LNCaP clone FGC (cell line): ENCODE measurements at regions not wholly inside any gene's neighbourhood (a gene's known extent, or its start where the extent isn't known, plus 50 kb on each side); places are given as distances from the start of the nearest gene placed in this dataset.

ENCODE experiments used
- DNase-seq: peaks from one replicate; pipeline ENCODE4 v3.0.0-alpha.2; 2011; ENCODE audit warnings: low read depth
- H3K4me3 ChIP-seq: 2 replicates; pipeline ENCODE4 v1.5.1; 2011; ENCODE audit warnings: mild to moderate bottlenecking, low read depth, low read length, control low read depth
- TF ChIP-seq, protein P1 (sequence below): IDR thresholded peaks from 2 replicates; pipeline ENCODE4 v1.5.1; 2012; ENCODE audit warnings: mild to moderate bottlenecking; ENCODE audit not compliant: control insufficient read depth, insufficient read depth; ENCODE audit errors: extremely low read depth

DNA sequence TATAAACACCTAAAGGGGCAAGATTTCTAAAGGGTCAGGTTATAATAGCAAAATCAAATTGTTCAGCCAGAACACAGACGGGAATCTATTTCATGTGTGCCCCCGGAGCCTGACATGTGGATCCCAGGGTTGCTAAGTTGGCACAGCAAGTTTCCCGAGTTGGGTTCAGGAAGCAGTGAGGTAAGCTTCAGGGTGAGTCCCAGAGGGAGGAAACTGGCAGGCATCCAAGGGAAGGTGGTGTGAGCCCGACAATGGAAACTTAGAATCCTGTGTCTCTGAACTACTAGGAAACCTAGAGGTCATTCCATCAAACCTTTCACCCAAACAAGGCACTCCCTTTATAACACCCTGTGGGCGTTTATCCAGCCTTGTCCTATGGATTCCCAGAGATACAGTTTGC, 98.4 kb downstream of the ADRB2 start:
- no peak for DNase-seq
- no peak overlapping the region for H3K4me3 ChIP-seq
- TF ChIP-seq, protein P1, sequence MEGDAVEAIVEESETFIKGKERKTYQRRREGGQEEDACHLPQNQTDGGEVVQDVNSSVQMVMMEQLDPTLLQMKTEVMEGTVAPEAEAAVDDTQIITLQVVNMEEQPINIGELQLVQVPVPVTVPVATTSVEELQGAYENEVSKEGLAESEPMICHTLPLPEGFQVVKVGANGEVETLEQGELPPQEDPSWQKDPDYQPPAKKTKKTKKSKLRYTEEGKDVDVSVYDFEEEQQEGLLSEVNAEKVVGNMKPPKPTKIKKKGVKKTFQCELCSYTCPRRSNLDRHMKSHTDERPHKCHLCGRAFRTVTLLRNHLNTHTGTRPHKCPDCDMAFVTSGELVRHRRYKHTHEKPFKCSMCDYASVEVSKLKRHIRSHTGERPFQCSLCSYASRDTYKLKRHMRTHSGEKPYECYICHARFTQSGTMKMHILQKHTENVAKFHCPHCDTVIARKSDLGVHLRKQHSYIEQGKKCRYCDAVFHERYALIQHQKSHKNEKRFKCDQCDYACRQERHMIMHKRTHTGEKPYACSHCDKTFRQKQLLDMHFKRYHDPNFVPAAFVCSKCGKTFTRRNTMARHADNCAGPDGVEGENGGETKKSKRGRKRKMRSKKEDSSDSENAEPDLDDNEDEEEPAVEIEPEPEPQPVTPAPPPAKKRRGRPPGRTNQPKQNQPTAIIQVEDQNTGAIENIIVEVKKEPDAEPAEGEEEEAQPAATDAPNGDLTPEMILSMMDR, result no peak

DNA sequence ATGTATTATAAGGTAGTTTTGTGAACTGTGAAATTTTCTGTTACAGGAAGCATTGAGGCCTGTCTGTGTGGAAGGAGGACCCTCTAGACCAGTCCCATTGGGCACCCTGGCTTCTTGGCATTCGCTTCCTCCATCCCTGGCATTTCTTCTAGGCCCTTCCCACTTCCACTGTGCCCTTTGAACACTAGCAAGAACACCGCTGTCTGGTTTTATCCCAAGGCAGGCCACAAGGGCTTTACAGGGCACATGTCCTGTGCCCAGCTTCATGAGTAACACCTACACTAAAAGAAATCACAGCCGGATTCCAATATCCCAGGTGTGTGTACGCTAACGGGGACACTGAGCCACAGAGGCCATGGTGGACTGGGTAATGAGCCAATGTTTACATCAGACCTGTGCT, 99.8 kb downstream of the ADRB2 start:
- no peak for DNase-seq
- TF ChIP-seq, protein P1, result no peak
- no peak overlapping the region for H3K4me3 ChIP-seq

DNA sequence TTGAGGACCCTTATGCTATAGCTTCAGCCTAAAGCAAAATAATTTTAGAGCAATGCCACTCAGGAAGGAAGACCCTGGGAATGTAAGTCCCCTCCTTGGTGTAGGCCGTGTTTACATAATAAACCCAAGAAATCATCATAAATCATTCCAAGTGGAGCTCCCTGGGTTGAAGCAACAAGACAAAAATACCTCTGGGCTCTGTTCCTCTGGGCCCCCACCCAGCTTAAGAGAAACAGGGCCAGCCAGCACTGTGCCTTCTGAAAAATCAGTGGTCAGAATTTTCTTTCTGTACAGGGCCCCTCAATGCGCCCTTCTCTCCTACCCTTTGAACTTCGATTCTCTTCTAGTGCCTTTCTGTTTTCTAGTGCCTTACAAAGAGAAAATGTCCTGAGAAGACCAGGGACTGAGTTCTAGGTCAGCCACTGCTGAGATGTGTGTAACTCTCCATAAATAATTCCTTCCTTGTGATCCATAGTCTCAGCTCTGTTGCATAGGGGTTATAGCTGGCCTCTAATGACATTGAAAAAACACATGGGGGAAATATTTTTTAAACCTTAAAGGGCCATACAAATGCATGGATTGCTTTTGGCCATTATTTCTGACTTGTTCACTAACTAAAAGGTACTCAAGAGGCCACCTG, 101.0 kb downstream of the ADRB2 start:
- TF ChIP-seq, protein P1, result no peak
- H3K4me3 ChIP-seq, result no peak overlapping the region
- no peak for DNase-seq

DNA sequence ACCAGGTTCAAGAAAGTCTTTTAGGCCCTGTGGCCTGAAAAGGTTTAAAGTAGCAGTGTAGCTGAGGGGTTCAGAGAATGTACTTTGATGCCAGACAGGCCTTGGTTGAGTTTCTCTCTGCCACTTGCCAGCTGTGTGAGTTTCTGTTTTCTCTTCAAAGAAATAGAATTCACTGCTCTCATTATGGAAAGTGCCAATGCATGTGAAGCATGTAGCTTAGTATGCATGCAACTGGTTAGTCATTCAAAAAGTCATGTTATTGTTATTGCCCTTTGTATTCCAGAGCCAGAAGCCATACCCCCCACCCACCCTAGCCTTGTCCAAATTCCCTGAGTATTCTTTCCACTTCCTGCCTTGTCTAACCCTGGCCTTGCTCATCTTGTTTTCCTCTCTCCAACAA, 101.7 kb downstream of the ADRB2 start:
- TF ChIP-seq, protein P1, result no peak
- no peak for DNase-seq
- H3K4me3 ChIP-seq, result no peak overlapping the region

DNA sequence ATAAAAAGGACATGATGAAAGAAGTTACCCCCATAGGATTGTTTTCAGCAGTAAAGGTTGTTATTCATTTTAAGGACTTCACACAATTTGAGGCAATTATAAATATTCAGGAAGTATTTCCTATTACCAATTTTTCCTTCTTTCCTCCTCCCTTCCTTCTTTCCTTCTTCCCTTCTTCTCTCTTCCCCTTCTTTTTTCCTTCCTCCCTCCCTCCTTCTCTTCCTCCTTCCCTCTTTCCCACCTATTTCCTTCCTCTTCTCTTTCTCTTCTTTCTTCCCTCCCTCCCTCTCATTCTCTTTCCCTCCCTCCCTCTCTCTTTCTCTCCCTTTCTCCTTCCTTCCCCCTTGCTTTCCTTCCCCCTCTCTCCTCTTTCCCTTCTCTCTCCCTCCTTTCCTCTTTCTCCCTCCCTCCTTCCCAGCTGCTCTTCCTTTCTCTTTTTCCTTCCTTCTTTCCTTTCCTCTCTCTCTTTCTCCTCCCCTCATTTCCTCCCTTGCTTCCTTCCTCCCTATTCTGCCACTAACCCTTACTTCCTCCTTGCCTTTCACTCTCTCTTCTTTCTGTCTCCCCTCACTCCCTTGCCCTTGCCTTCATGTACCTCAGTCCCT, 105.1 kb downstream of the ADRB2 start:
- no peak for DNase-seq
- no peak overlapping the region for H3K4me3 ChIP-seq
- TF ChIP-seq, protein P1, result no peak

DNA sequence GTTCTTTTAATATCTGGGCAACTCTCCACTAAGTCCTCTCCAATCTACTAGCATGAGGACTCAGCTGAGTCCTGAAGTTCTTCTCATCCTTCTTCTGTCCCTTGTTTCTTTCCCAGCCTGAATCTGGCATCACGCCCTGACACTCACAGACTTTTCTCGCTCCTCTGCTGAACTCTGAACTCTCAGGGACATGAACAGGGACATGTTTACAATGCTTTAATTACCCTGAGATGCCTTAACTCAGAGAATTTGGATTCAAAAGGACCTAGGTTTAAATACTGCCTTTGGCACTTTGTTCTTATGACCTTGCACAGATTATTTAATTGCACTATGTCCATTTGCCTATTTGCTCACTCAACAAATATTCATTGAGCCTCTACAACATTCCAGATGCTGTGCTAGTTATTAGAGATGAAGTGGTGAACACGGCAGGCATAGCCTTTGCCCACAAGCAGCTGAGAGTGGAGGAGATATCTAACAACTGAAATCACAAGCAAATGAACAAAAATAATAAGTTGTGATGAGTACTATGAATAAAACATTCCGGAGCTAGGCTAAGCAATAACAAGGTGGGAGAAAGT, 106.0 kb downstream of the ADRB2 start:
- TF ChIP-seq, protein P1, result no peak
- no peak overlapping the region for H3K4me3 ChIP-seq
- no peak for DNase-seq
